Keratinocyte (primary cell): ENCODE measurements at regions not wholly inside any gene's neighbourhood (a gene's known extent, or its start where the extent isn't known, plus 50 kb on each side); places are given as distances from the start of the nearest gene placed in this dataset.

Source experiments
- EZH2 ChIP-seq: IDR thresholded peaks from one replicate; pipeline ENCODE4 v1.6.1; 2012; ENCODE audit warnings: inconsistent platforms, mild to moderate bottlenecking, low read length, moderate library complexity
- TF ChIP-seq, protein P1 (sequence below), 3 experiments: IDR thresholded peaks in 1 of 3; conservative IDR thresholded peaks in 1 of 3; optimal IDR thresholded peaks in 1 of 3; 2 replicates in 2 of 3; 3 replicates in 1 of 3; pipeline versions ENCODE3 to v1.5.1; 2011; ENCODE audit warnings: low read length in 3 of 3, mild to moderate bottlenecking in 3 of 3, moderate library complexity in 2 of 3, control low read depth in 1 of 3, inconsistent platforms in 1 of 3; ENCODE audit not compliant: insufficient read depth in 2 of 3; ENCODE audit errors: extremely low read depth in 1 of 3

DNA sequence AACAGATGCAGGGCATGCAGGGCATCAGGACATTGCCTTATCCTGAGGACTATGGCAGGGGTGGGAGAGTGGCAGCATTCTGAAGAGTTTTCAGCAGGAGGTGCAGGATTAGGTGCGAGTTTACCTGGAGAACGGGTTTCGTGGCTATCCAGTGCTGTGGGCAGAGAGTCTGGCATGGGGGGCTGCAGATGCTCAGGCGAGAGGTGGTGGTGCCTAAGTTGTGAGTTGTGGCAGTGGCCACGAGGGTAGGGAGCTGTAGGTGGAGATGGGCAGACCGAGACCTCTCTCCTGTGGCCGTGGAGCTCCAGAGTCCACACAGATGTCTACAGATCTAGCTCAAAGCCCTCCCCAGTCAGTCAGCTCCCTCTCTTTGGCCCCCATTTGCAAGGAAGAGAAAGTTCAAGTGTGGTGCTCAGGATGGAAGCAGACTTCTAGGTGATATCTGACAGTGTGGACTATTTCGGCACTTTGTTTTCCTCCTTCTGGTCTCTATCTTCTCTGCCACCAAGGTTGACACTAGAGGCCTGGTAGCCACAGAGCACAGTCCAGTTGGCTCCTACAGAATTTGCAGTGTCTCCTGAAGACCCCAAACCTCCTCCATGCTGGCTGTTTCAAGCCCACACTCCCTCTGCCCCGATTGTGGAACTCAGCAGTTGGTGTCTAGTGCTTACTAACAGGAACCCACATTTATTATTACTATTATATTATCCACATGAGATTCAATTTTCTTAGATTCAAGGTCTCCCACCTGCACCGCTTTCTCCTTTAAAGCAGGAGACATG lies 955.7 kb upstream of the ZNF722 start:
- TF ChIP-seq, protein P1, sequence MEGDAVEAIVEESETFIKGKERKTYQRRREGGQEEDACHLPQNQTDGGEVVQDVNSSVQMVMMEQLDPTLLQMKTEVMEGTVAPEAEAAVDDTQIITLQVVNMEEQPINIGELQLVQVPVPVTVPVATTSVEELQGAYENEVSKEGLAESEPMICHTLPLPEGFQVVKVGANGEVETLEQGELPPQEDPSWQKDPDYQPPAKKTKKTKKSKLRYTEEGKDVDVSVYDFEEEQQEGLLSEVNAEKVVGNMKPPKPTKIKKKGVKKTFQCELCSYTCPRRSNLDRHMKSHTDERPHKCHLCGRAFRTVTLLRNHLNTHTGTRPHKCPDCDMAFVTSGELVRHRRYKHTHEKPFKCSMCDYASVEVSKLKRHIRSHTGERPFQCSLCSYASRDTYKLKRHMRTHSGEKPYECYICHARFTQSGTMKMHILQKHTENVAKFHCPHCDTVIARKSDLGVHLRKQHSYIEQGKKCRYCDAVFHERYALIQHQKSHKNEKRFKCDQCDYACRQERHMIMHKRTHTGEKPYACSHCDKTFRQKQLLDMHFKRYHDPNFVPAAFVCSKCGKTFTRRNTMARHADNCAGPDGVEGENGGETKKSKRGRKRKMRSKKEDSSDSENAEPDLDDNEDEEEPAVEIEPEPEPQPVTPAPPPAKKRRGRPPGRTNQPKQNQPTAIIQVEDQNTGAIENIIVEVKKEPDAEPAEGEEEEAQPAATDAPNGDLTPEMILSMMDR (optimal IDR thresholded peaks at IDR 0.05 in 1 of 3, IDR thresholded peaks at IDR 0.05 in 1 of 3, conservative IDR thresholded peaks at IDR 0.05 in 1 of 3; ENCODE audit: extremely low read depth in 1 of 3, insufficient read depth in 2 of 3, low read length in 3 of 3), result no peak
- no peak for TF ChIP-seq EZH2
